HG03039 (cell line): ENCODE measurements at regions not wholly inside any gene's neighbourhood (a gene's known extent, or its start where the extent isn't known, plus 50 kb on each side); places are given as distances from the start of the nearest gene placed in this dataset.
"Not testable (repeated sequence)": the region's sequence is repeated elsewhere in the genome, so short reads cannot be mapped to it uniquely, and the experiment has no call there.

ENCODE experiments used
- ATAC-seq: cut with Tn5 transposase; IDR thresholded peaks from one replicate; pipeline ENCODE4 v1.9.1; 2021; ENCODE audit warnings: mild to moderate bottlenecking, moderate library complexity; ENCODE audit not compliant: unreplicated experiment

GRCh38 chr18:71303743-71304142 lies 1014.9 kb downstream of the SOCS6 start:
- not testable (repeated sequence) for ATAC-seq

GRCh38 chr18:71301596-71301995 lies 1012.8 kb downstream of the SOCS6 start:
- no peak for ATAC-seq

GRCh38 chr18:71294201-71294600 lies 1005.4 kb downstream of the SOCS6 start:
- ATAC-seq = not testable (repeated sequence)

GRCh38 chr18:71293322-71293721 lies 1004.5 kb downstream of the SOCS6 start:
- ATAC-seq = no peak

GRCh38 chr18:71287268-71287667 lies 998.4 kb downstream of the SOCS6 start:
- no peak for ATAC-seq

- no peak for ATAC-seq
Measured at GRCh38 chr18:71252351-71252865, 963.6 kb downstream of the SOCS6 start.

GRCh38 chr18:71250191-71250590 lies 961.3 kb downstream of the SOCS6 start:
- ATAC-seq = no peak

- ATAC-seq = no peak
Measured at GRCh38 chr18:71249791-71250190, 960.9 kb downstream of the SOCS6 start.

GRCh38 chr18:71242981-71243380 lies 954.1 kb downstream of the SOCS6 start:
- ATAC-seq = no peak

- no peak for ATAC-seq
Measured at GRCh38 chr18:71238974-71239624, 950.3 kb downstream of the SOCS6 start.

- ATAC-seq = no peak
Measured at GRCh38 chr18:71237641-71238040, 948.8 kb downstream of the SOCS6 start.

GRCh38 chr18:71233177-71233576 lies 944.3 kb downstream of the SOCS6 start:
- no peak for ATAC-seq

GRCh38 chr18:71223486-71223885 lies 934.6 kb downstream of the SOCS6 start:
- no peak for ATAC-seq

GRCh38 chr18:71221405-71221804 lies 932.6 kb downstream of the SOCS6 start:
- ATAC-seq = no peak

- ATAC-seq = not testable (repeated sequence)
Measured at GRCh38 chr18:71212739-71213138, 923.9 kb downstream of the SOCS6 start.

- no peak for ATAC-seq
Measured at GRCh38 chr18:71212222-71212621, 923.4 kb downstream of the SOCS6 start.

- ATAC-seq = no peak
Measured at GRCh38 chr18:71209944-71210343, 921.1 kb downstream of the SOCS6 start.

GRCh38 chr18:71194438-71194837 lies 905.6 kb downstream of the SOCS6 start:
- no peak for ATAC-seq

- ATAC-seq = no peak
Measured at GRCh38 chr18:71189581-71189980, 900.7 kb downstream of the SOCS6 start.

- ATAC-seq = no peak
Measured at GRCh38 chr18:71168557-71169145, 879.8 kb downstream of the SOCS6 start.

- no peak for ATAC-seq
Measured at GRCh38 chr18:71136487-71136886, 847.6 kb downstream of the SOCS6 start.

GRCh38 chr18:71134122-71134521 lies 845.3 kb downstream of the SOCS6 start:
- ATAC-seq = no peak

GRCh38 chr18:71131918-71132317 lies 843.1 kb downstream of the SOCS6 start:
- no peak for ATAC-seq
